Heart left ventricle (tissue), 13 donors: ENCODE measurements at regions not wholly inside any gene's neighbourhood (a gene's known extent, or its start where the extent isn't known, plus 50 kb on each side); places are given as distances from the start of the nearest gene placed in this dataset.

Experiments used
- CTCF ChIP-seq, 12 donors: fragments of 200-600 bp; sonication (generic) in 4 of 12; IDR thresholded peaks; one replicate each; pipeline versions ENCODE4 v1.5.0 to v1.8.0; 2018 to 2022; ENCODE audit warnings: antibody characterized with exemption in 12 of 12, mild to moderate bottlenecking in 5 of 12
- POLR2A ChIP-seq, 2 donors: fragments of 450-650 bp; IDR thresholded peaks; one replicate each; pipeline ENCODE4 v1.6.1; 2017; ENCODE audit warnings: antibody characterized with exemption in 2 of 2, mild to moderate bottlenecking in 2 of 2, moderate library complexity in 2 of 2
- donor health status: ischemic (EF 13 %, LVEDD 7.1; RV severe dilation, severe dysfunction).
- donor health status: DM: no; HTN: yes; CAD: no.
- donor health status: DM: no; HTN: no; CAD: no.
- donor health status: ischemic (EF 25% LVEDD 6.9; RV normal size, moderate dysfunction).
- donor health status: ischemic (EF 25% LVEDD 5.7; RV mildly dilated, moderate dysfunction).
- donor health status: ischemic (EF 35%, LVEDD 5.7; RV mildly dilated, moderate dysfunction).
- donor health status: nonischemic (EF 11% LVEDD 7.7; RV severe dilation, severe dysfunction).
- donor health status: DM: yes; HTN: yes; CAD: no.
- donor health status: PGD.
- donor health status: ischemic (EF 29% LVEDD 5.4; RV normal size, mild dysfunction).
- donor health status: nonischemic (EF 23%, LVEDD 6.1; RV moderate dilation, normal function).

GRCh38 chr4:14920237-14920636 is 82.0 kb upstream of the CPEB2 start:
- TF ChIP-seq CTCF (IDR thresholded peaks at IDR 0.05) (no peak), POLR2A (IDR thresholded peaks at IDR 0.05) (no peak)
